NCI-H748 (cell line): ENCODE measurements at regions not wholly inside any gene's neighbourhood (a gene's known extent, or its start where the extent isn't known, plus 50 kb on each side); places are given as distances from the start of the nearest gene placed in this dataset.

Experiments
- DNase-seq: peaks from one replicate; lab custom pipeline; 2025; ENCODE audit not compliant: unreplicated experiment; lab: John Stamatoyannopoulos, UW

- DNase-seq, result no peak
Measured at GRCh38 chr1:37309574-37309973, 164.8 kb upstream of the ZC3H12A start.

- no peak for DNase-seq
Measured at GRCh38 chr1:37310064-37310463, 164.3 kb upstream of the ZC3H12A start.

- DNase-seq, result peak; percentile 67
Measured at GRCh38 chr1:37315371-37315846, 159.0 kb upstream of the ZC3H12A start.

GRCh38 chr1:37317870-37318467 lies 156.4 kb upstream of the ZC3H12A start:
- DNase-seq, result peak; percentile 58

GRCh38 chr1:37318490-37318889 lies 155.9 kb upstream of the ZC3H12A start:
- no peak for DNase-seq

GRCh38 chr1:37319284-37319683 lies 155.1 kb upstream of the ZC3H12A start:
- DNase-seq, result no peak

- DNase-seq, result peak; percentile 22
Measured at GRCh38 chr1:37323486-37324377, 150.6 kb upstream of the ZC3H12A start.

- DNase-seq, result peak; percentile 60
Measured at GRCh38 chr1:37325010-37325409, 149.4 kb upstream of the ZC3H12A start.

GRCh38 chr1:37325509-37326437 lies 148.6 kb upstream of the ZC3H12A start:
- peak; percentile 64 for DNase-seq

GRCh38 chr1:37332126-37332525 lies 142.3 kb upstream of the ZC3H12A start:
- DNase-seq, result no peak

- no peak for DNase-seq
Measured at GRCh38 chr1:37338658-37339057, 135.7 kb upstream of the ZC3H12A start.

- DNase-seq, result no peak
Measured at GRCh38 chr1:37342736-37343135, 131.6 kb upstream of the ZC3H12A start.

GRCh38 chr1:37347104-37347649 lies 127.2 kb upstream of the ZC3H12A start:
- no peak for DNase-seq

- no peak for DNase-seq
Measured at GRCh38 chr1:37353871-37354270, 120.5 kb upstream of the ZC3H12A start.

- DNase-seq, result no peak
Measured at GRCh38 chr1:37354876-37355650, 119.3 kb upstream of the ZC3H12A start.

GRCh38 chr1:37358992-37359391 lies 115.4 kb upstream of the ZC3H12A start:
- no peak for DNase-seq

- DNase-seq, result peak; percentile 8
Measured at GRCh38 chr1:37360011-37360410, 114.4 kb upstream of the ZC3H12A start.

GRCh38 chr1:37362594-37363385 lies 111.6 kb upstream of the ZC3H12A start:
- no peak for DNase-seq

- no peak for DNase-seq
Measured at GRCh38 chr1:37363535-37363934, 110.8 kb upstream of the ZC3H12A start.
